K562 (cell line): ENCODE measurements at regions not wholly inside any gene's neighbourhood (a gene's known extent, or its start where the extent isn't known, plus 50 kb on each side); places are given as distances from the start of the nearest gene placed in this dataset.

ENCODE experiments used
- ATAC-seq: fragments of 200-7000 bp; cut with Tn5 transposase; 3 replicates; pipeline ENCODE4 v1.9.1; 2020; ENCODE audit warnings: moderate library complexity
- BruUV-seq: library from RNA; stranded (reverse); fragments of 400-500 nt; replicated peaks from 2 replicates; lab custom pipeline; 2021; lab: Mats Ljungman, UMichigan
- CTCF ChIA-PET: fragments of 300-600 bp; formaldehyde crosslinking; extraction: SDS; loops from one replicate; lab custom pipeline; 2021; ENCODE audit warnings: low intra/inter-chr PET ratio; lab: Yijun Ruan, JAX
- POLR2A ChIA-PET: fragments of 300-600, 350-650 bp; sonication (Branson Sonifier 250); formaldehyde crosslinking; extraction: SDS; loops from one replicate; lab custom pipeline; 2021; ENCODE audit warnings: antibody characterized with exemption, inconsistent platforms; lab: Yijun Ruan, JAX
- DNase-seq, 4 experiments: peaks; one replicate each; pipeline versions ENCODE4 v3.0.0 to v3.0.0-alpha.2; 2011 to 2018; ENCODE audit warnings: low spot score in 3 of 4, mixed read lengths in 3 of 4; ENCODE audit errors: extremely low read depth in 1 of 4
- FAIRE-seq: peaks from 2 replicates; lab custom pipeline; 2011; peaks lifted over from hg19 to GRCh38; lab: Jason Lieb, UNC
- H2AFZ ChIP-seq: 2 replicates; pipeline ENCODE4 v1.6.0; 2011; ENCODE audit warnings: low read depth, low read length, control low read depth, inconsistent platforms
- H3K27ac ChIP-seq: fragments of 200-600 bp; 3 replicates; pipeline ENCODE4 v1.8.0; 2011; ENCODE audit warnings: low read depth, mild to moderate bottlenecking, control low read depth, inconsistent platforms, low read length, moderate library complexity, mixed read lengths; ENCODE audit errors: extremely low read depth
- H3K27me3 ChIP-seq, 2 experiments: fragments of 300-600 bp in 1 of 2; 2 replicates in 1 of 2; 3 replicates in 1 of 2; pipeline versions ENCODE4 v1.6.0 to v1.8.0; 2011; ENCODE audit warnings: inconsistent platforms in 2 of 2, low read length in 2 of 2, mild to moderate bottlenecking in 1 of 2, mixed read lengths in 1 of 2, moderate library complexity in 1 of 2; ENCODE audit not compliant: control insufficient read depth in 2 of 2, insufficient read depth in 2 of 2
- H3K36me3 ChIP-seq: fragments of 300-600 bp; 3 replicates; pipeline ENCODE4 v1.8.0; 2011; ENCODE audit warnings: mild to moderate bottlenecking, low read length, inconsistent platforms; ENCODE audit not compliant: control insufficient read depth, insufficient read depth
- H3K4me1 ChIP-seq, 2 experiments: fragments of 200-600 bp in 1 of 2; replicated peaks in 1 of 2; 2 replicates in 1 of 2; 3 replicates in 1 of 2; pipeline versions ENCODE4 v1.5.1 to v1.8.0; 2011; ENCODE audit warnings: inconsistent platforms in 2 of 2, low read length in 2 of 2, mild to moderate bottlenecking in 1 of 2, mixed read lengths in 1 of 2, moderate library complexity in 1 of 2; ENCODE audit not compliant: control insufficient read depth in 2 of 2, insufficient read depth in 2 of 2
- H3K4me2 ChIP-seq: 2 replicates; pipeline ENCODE4 v1.6.1; 2011; ENCODE audit warnings: low read length, control low read depth, inconsistent platforms, mixed read lengths; ENCODE audit not compliant: insufficient read depth
- H3K4me3 ChIP-seq: fragments of 200-600 bp; sonication (generic), shearing (Covaris generic); 2 replicates; pipeline ENCODE4 v1.5.1; 2016; ENCODE audit warnings: control low read depth, inconsistent platforms
- H3K79me2 ChIP-seq: fragments of 200-600 bp; 3 replicates; pipeline ENCODE4 v1.8.0; 2011; ENCODE audit warnings: low read length, inconsistent platforms; ENCODE audit not compliant: control insufficient read depth, insufficient read depth
- H3K9ac ChIP-seq, 2 experiments: 2 replicates each; pipeline versions ENCODE4 v1.6.0 to v1.6.1; 2011; ENCODE audit warnings: low read depth in 2 of 2, low read length in 2 of 2, control low read depth in 1 of 2, inconsistent platforms in 1 of 2, mild to moderate bottlenecking in 1 of 2, mixed read lengths in 1 of 2; ENCODE audit not compliant: insufficient read depth in 1 of 2
- H3K9me1 ChIP-seq: one replicate; pipeline ENCODE4 v1.6.0; 2011; ENCODE audit warnings: inconsistent platforms, mild to moderate bottlenecking, low read length, moderate library complexity; ENCODE audit not compliant: control insufficient read depth, insufficient read depth
- H3K9me3 ChIP-seq: replicated peaks from 2 replicates; pipeline ENCODE4 v1.5.1; 2011; ENCODE audit warnings: low read depth, low read length, inconsistent platforms; ENCODE audit not compliant: control insufficient read depth, insufficient read depth
- H4K20me1 ChIP-seq: replicated peaks from 2 replicates; pipeline ENCODE4 v1.6.1; 2011; ENCODE audit warnings: low read length, inconsistent platforms, mixed read lengths; ENCODE audit not compliant: control insufficient read depth, insufficient read depth
- BRD9 ChIP-seq: fragments of 450-650 bp; IDR thresholded peaks from 2 replicates; pipeline ENCODE4 v1.6.1; 2018; ENCODE audit warnings: low read depth; ENCODE audit not compliant: partially characterized antibody
- ELF2 ChIP-seq: fragments of 250-450 bp; sonication (Bioruptor Pico); IDR thresholded peaks from 2 replicates; pipeline ENCODE4 v1.5.0; 2021; ENCODE audit warnings: mild to moderate bottlenecking
- HMG20B ChIP-seq: fragments of 250-450 bp; sonication (Bioruptor Pico); IDR thresholded peaks from 2 replicates; pipeline ENCODE4 v1.5.0; 2021; ENCODE audit warnings: mild to moderate bottlenecking
- HNRNPK ChIP-seq: fragments of 200-400 bp; formaldehyde crosslinking; IDR thresholded peaks from one replicate; pipeline ENCODE4 v1.6.1; 2018; ENCODE audit warnings: mild to moderate bottlenecking, low read depth, low read length; ENCODE audit not compliant: poor library complexity, severe bottlenecking
- NFIC ChIP-seq: fragments of 450-650 bp; IDR thresholded peaks from 2 replicates; pipeline ENCODE4 v1.6.1; 2017; ENCODE audit warnings: mild to moderate bottlenecking, inconsistent platforms
- SNAPC5 ChIP-seq: fragments of 250-450 bp; sonication (Bioruptor Pico); IDR thresholded peaks from 2 replicates; pipeline ENCODE4 v1.8.0; 2021; ENCODE audit warnings: moderate library complexity, mild to moderate bottlenecking, inconsistent platforms
- ZBTB17 ChIP-seq: fragments of 450-650 bp; formaldehyde crosslinking; IDR thresholded peaks from 2 replicates; pipeline ENCODE4 v1.4.0; 2020; ENCODE audit warnings: mild to moderate bottlenecking
- ZBTB7A ChIP-seq: IDR thresholded peaks from 2 replicates; pipeline ENCODE4 v1.6.1; 2011; ENCODE audit warnings: low read depth, mild to moderate bottlenecking, low read length, moderate library complexity, borderline replicate concordance; ENCODE audit not compliant: control insufficient read depth
- WGBS: fragments of 100-300 bp; shearing (Covaris generic); methylation state at CpG from one replicate; pipeline ENCODE4 v1.1.6; 2016; ENCODE audit warnings: low coverage, mixed read lengths; ENCODE audit not compliant: insufficient coverage; ENCODE audit errors: missing lambda C conversion rate; 5-methylcytosine and 5-hydroxymethylcytosine counted together
- in situ Hi-C: fragments of 300-500 bp; cut with MboI; formaldehyde crosslinking; loops from 4 replicates; pipeline ENCODE4 v1.15.0; 2018; ENCODE audit warnings: inconsistent platforms, mixed read lengths
- intact Hi-C: fragments of 100-400 bp; cut with micrococcal nuclease; formaldehyde crosslinking; loops from 2 replicates; pipeline ENCODE4 v1.14.2; 2022

- TF ChIP-seq ZBTB7A (no peak), HMG20B (CRISPR knock-in tag) (no peak)
Measured at GRCh38 chrX:55357236-55357635, 92.5 kb upstream of the PAGE3 start (continued).

GRCh38 chrX:55379396-55379795, 72.5 kb upstream of the MAGEH1 start:
- Histone ChIP-seq H3K9me3 (no peaks in the 10 kb centered on the region), H3K9me1 (no peaks in the 10 kb centered on the region), H3K4me2 (no peak overlapping the region), H4K20me1 (no peaks in the 10 kb centered on the region), H3K36me3 (no peaks in the 10 kb centered on the region), H3K27ac (no peak overlapping the region), H3K79me2 (no peaks in the 10 kb centered on the region), H3K27me3 (no peaks in the 10 kb centered on the region; a peak in 1 of 5 replicates), H3K4me1 (no peaks in the 10 kb centered on the region), H3K4me3 (no peak overlapping the region), H3K9ac (no peak overlapping the region), H2AFZ (no peak overlapping the region)
- ChIA-PET CTCF (no interaction called here), POLR2A (no interaction called here)
- BruUV-seq = no TSS peak
- TF ChIP-seq ELF2 (CRISPR knock-in tag) (no peak), BRD9 (no peak), HNRNPK (no peak), SNAPC5 (no peak), NFIC (no peak), ZBTB17 (no peak)
- FAIRE-seq = no peak
- in situ Hi-C loops = no loop called here
- DNase-seq = no peak
- 0% methylated on average over 2 of the region's 3 CpGs for WGBS
- intact Hi-C loops = no loop called here
- no peak for ATAC-seq
